ENCODE measurements at regions not wholly inside any gene's neighbourhood (a gene's known extent, or its start where the extent isn't known, plus 50 kb on each side); places are given as distances from the start of the nearest gene placed in this dataset.
A peak's percentile ranks its signal among the peaks of the same experiment; 100 is the strongest.
"Not testable (repeated sequence)": the region's sequence is repeated elsewhere in the genome, so short reads cannot be mapped to it uniquely, and the experiment has no call there.

GRCh38 chr1:61028136-61028535, 54.2 kb upstream of the NFIA start:
- ChIA-PET POLR2A (no interaction called here), CTCF (interaction anchor here (0.8 kb wide), 1 partner anchor 9 kb away, joined by 3 read pairs; no protein-coding TSS in a partner anchor)
- Mint-ChIP-seq H3K9me3 (no peaks in the 10 kb centered on the region), H3K4me3 (no peak overlapping the region), H3K27me3 (peaks cover 2% of the 10 kb centered on the region), H3K36me3 (ENCODE audit: low read depth) (no peaks in the 10 kb centered on the region), H3K27ac (no peak overlapping the region), H3K4me1 (no peaks in the 10 kb centered on the region)
- DNase-seq, result no peak

- H3K4me1 Mint-ChIP-seq; H3K9me3 Mint-ChIP-seq; H3K4me3 Mint-ChIP-seq; CTCF ChIA-PET; H3K36me3 Mint-ChIP-seq (ENCODE audit: low read depth); POLR2A ChIA-PET; H3K27ac Mint-ChIP-seq: not testable (repeated sequence)
- peak; percentile 9 for DNase-seq
- H3K27me3 Mint-ChIP-seq, result peaks cover 22% of the 10 kb centered on the region
Measured at GRCh38 chr1:61018068-61018467, 64.3 kb upstream of the NFIA start.

- ChIA-PET POLR2A (no interaction called here), CTCF (no interaction called here)
- Mint-ChIP-seq H3K4me1 (peaks cover 5% of the 10 kb centered on the region), H3K27ac (no peak overlapping the region), H3K9me3 (no peaks in the 10 kb centered on the region), H3K27me3 (peaks cover 22% of the 10 kb centered on the region), H3K4me3 (no peak overlapping the region), H3K36me3 (ENCODE audit: low read depth) (no peaks in the 10 kb centered on the region)
- DNase-seq, result no peak
Measured at GRCh38 chr1:61017651-61018050, 64.7 kb upstream of the NFIA start.

- Mint-ChIP-seq H3K4me1 (peaks cover 5% of the 10 kb centered on the region), H3K27me3 (peaks cover 19% of the 10 kb centered on the region), H3K27ac (no peak overlapping the region), H3K4me3 (no peak overlapping the region), H3K36me3 (ENCODE audit: low read depth) (no peaks in the 10 kb centered on the region), H3K9me3 (no peaks in the 10 kb centered on the region)
- no peak for DNase-seq
- CTCF ChIA-PET, result interaction anchor here (1.5 kb wide), 1 partner anchor 8 kb away, joined by 3 read pairs; no protein-coding TSS in a partner anchor
- POLR2A ChIA-PET, result interaction anchor here (0.6 kb wide), 1 partner anchor 1270 kb away, joined by 3 read pairs; no protein-coding TSS in a partner anchor
Measured at GRCh38 chr1:61013946-61014667, 68.3 kb upstream of the NFIA start.

GRCh38 chr1:61013189-61013945, 69.0 kb upstream of the NFIA start:
- CTCF ChIA-PET, result interaction anchor here (1.0 kb wide), 1 partner anchor 8 kb away, joined by 3 read pairs; no protein-coding TSS in a partner anchor
- peaks cover 18% of the 10 kb centered on the region for H3K27me3 Mint-ChIP-seq
- H3K27ac Mint-ChIP-seq, result no peak overlapping the region
- H3K9me3 Mint-ChIP-seq, result no peaks in the 10 kb centered on the region
- no peak overlapping the region for H3K4me3 Mint-ChIP-seq
- peaks cover 5% of the 10 kb centered on the region for H3K4me1 Mint-ChIP-seq
- POLR2A ChIA-PET, result no interaction called here
- no peaks in the 10 kb centered on the region for H3K36me3 Mint-ChIP-seq (ENCODE audit: low read depth)
- DNase-seq, result no peak

- CTCF ChIA-PET, result interaction anchor here (0.6 to 1.0 kb wide), 2 partner anchors 9 to 257 kb away, joined by 3 to 6 read pairs; no protein-coding TSS in a partner anchor
- no peak for DNase-seq
- POLR2A ChIA-PET, result no interaction called here
- Mint-ChIP-seq H3K9me3 (no peaks in the 10 kb centered on the region), H3K36me3 (ENCODE audit: low read depth) (no peaks in the 10 kb centered on the region), H3K27ac (no peak overlapping the region), H3K4me3 (no peak overlapping the region), H3K4me1 (peaks cover under 1% of the 10 kb centered on the region), H3K27me3 (peaks cover 18% of the 10 kb centered on the region)
Measured at GRCh38 chr1:61012341-61012761, 70.0 kb upstream of the NFIA start.

- no peaks in the 10 kb centered on the region for H3K9me3 Mint-ChIP-seq
- H3K27ac Mint-ChIP-seq, result no peak overlapping the region
- H3K4me3 Mint-ChIP-seq, result no peak overlapping the region
- ChIA-PET CTCF (no interaction called here), POLR2A (no interaction called here)
- no peaks in the 10 kb centered on the region for H3K4me1 Mint-ChIP-seq
- H3K36me3 Mint-ChIP-seq (ENCODE audit: low read depth), result no peaks in the 10 kb centered on the region
- peaks cover 13% of the 10 kb centered on the region for H3K27me3 Mint-ChIP-seq
- DNase-seq, result no peak
Measured at GRCh38 chr1:61011561-61012263, 70.6 kb upstream of the NFIA start.

GRCh38 chr1:61007534-61008364, 74.6 kb upstream of the NFIA start:
- POLR2A ChIA-PET, result no interaction called here

GRCh38 chr1:61005614-61006580, 76.5 kb upstream of the NFIA start:
- Mint-ChIP-seq H3K27me3 (peaks cover 4% of the 10 kb centered on the region), H3K36me3 (ENCODE audit: low read depth) (no peaks in the 10 kb centered on the region), H3K9me3 (no peaks in the 10 kb centered on the region), H3K4me3 (no peak overlapping the region), H3K4me1 (no peaks in the 10 kb centered on the region), H3K27ac (no peak overlapping the region)
- no peak for DNase-seq
- ChIA-PET CTCF (interaction anchor here (1.2 to 1.5 kb wide), 3 partner anchors 9 to 44 kb away, joined by 3 read pairs; no protein-coding TSS in a partner anchor), POLR2A (no interaction called here)

More at GRCh38 chr1:61007534-61008364, 74.6 kb upstream of the NFIA start:
- Mint-ChIP-seq H3K4me3 (no peak overlapping the region), H3K9me3 (no peaks in the 10 kb centered on the region), H3K27me3 (peaks cover 7% of the 10 kb centered on the region), H3K36me3 (ENCODE audit: low read depth) (no peaks in the 10 kb centered on the region), H3K27ac (no peak overlapping the region), H3K4me1 (no peaks in the 10 kb centered on the region)
- no peak for DNase-seq
- CTCF ChIA-PET, result no interaction called here

- no peak for DNase-seq
- Mint-ChIP-seq H3K27ac (no peak overlapping the region), H3K36me3 (ENCODE audit: low read depth) (no peaks in the 10 kb centered on the region), H3K27me3 (peaks cover 4% of the 10 kb centered on the region), H3K9me3 (no peaks in the 10 kb centered on the region), H3K4me1 (no peaks in the 10 kb centered on the region), H3K4me3 (no peak overlapping the region)
- ChIA-PET CTCF (no interaction called here), POLR2A (no interaction called here)
Measured at GRCh38 chr1:61004262-61005003, 77.9 kb upstream of the NFIA start.

GRCh38 chr1:61000327-61000726, 82.0 kb upstream of the NFIA start:
- H3K4me1 Mint-ChIP-seq, result no peaks in the 10 kb centered on the region
- no peak overlapping the region for H3K27ac Mint-ChIP-seq

More at GRCh38 chr1:61000327-61000726, 82.0 kb upstream of the NFIA start:
- H3K27me3 Mint-ChIP-seq, result no peaks in the 10 kb centered on the region
- no peak for DNase-seq
- no peaks in the 10 kb centered on the region for H3K9me3 Mint-ChIP-seq
- no peaks in the 10 kb centered on the region for H3K36me3 Mint-ChIP-seq (ENCODE audit: low read depth)
- POLR2A ChIA-PET, result no interaction called here
- CTCF ChIA-PET, result no interaction called here
- H3K4me3 Mint-ChIP-seq, result no peak overlapping the region

Data from activated CD4-positive, alpha-beta T cell treated with anti-CD3 and anti-CD28 coated beads, Interleukin-2, amount 10 ng/mL, durations not matched to agents 7 days and 5 days (primary cell).